ENCODE measurements at regions not wholly inside any gene's neighbourhood (a gene's known extent, or its start where the extent isn't known, plus 50 kb on each side); places are given as distances from the start of the nearest gene placed in this dataset.

GRCh38 chr14:49424436-49425331 is 161.5 kb downstream of the RPS29 start:
- H3K36me3 ChIP-seq (replicated peaks in 1 of 2; ENCODE audit: control insufficient read depth in 1 of 2, insufficient read depth in 2 of 2, low read length in 1 of 2): no peaks in the 10 kb centered on the region
- no peaks in the 10 kb centered on the region for H4K20me1 ChIP-seq (ENCODE audit: insufficient read depth)
- no peak for TF ChIP-seq PBX3 (IDR thresholded peaks at IDR 0.05)
- no peaks in the 10 kb centered on the region for H3K9me2 ChIP-seq
- CTCF ChIA-PET: interaction anchor here (1.4 to 1.5 kb wide), 2 partner anchors 37 to 73 kb away, joined by 4 to 6 read pairs; no protein-coding TSS in a partner anchor
- DNase-seq: no peak
- no peaks in the 10 kb centered on the region for H3K79me2 ChIP-seq (ENCODE audit: insufficient read depth)
- 16% methylated on average over 4 of the region's 4 CpGs for WGBS (ENCODE audit: low lambda C conversion rate)
- no peak overlapping the region for H3K9ac ChIP-seq
- no peak overlapping the region for H3K27ac ChIP-seq (ENCODE audit: low read depth in 2 of 2, low read length in 1 of 2)
- no peaks in the 10 kb centered on the region for H3K27me3 ChIP-seq (ENCODE audit: insufficient read depth)
- H3K4me3 ChIP-seq (ENCODE audit: low read depth in 2 of 2, low read length in 1 of 2): no peak overlapping the region
- H3K4me1 ChIP-seq (ENCODE audit: control insufficient read depth in 1 of 2, insufficient read depth in 2 of 2, low read depth in 1 of 2, low read length in 1 of 2): peaks cover 0 to 2% of the 10 kb centered on the region in 2 experiments; a peak in 1 of 4 replicates
- no peak overlapping the region for H2AFZ ChIP-seq (ENCODE audit: low read depth)
- H3K9me3 ChIP-seq: no peaks in the 10 kb centered on the region
- no peaks in the 10 kb centered on the region for H3F3A ChIP-seq (replicated peaks; ENCODE audit: insufficient read depth)
- POLR2A ChIA-PET: no interaction called here
- no peak overlapping the region for H3K4me2 ChIP-seq

GRCh38 chr14:49420201-49420600 is 166.0 kb downstream of the RPS29 start:
- no peak for TF ChIP-seq JUND (IDR thresholded peaks at IDR 0.05)
- TF ChIP-seq TCF12 (IDR thresholded peaks at IDR 0.05): no peak
- no peak for TF ChIP-seq POLR2AphosphoS5 (IDR thresholded peaks at IDR 0.05; ENCODE audit: low read depth, low read length)
- no peak for TF ChIP-seq SMC3 (IDR thresholded peaks at IDR 0.05; ENCODE audit: low read depth, low read length)
- Histone ChIP-seq H3K27me3 (ENCODE audit: insufficient read depth) (no peaks in the 10 kb centered on the region), H3K79me2 (ENCODE audit: insufficient read depth) (no peaks in the 10 kb centered on the region), H3K9me2 (no peaks in the 10 kb centered on the region), H3K4me1 (ENCODE audit: control insufficient read depth in 1 of 2, insufficient read depth in 2 of 2, low read depth in 1 of 2, low read length in 1 of 2) (no peaks in the 10 kb centered on the region), H3K9me3 (no peaks in the 10 kb centered on the region), H3K4me2 (no peak overlapping the region), H3K9ac (no peak overlapping the region), H3K27ac (ENCODE audit: low read depth in 2 of 2, low read length in 1 of 2) (no peak overlapping the region), H3F3A (replicated peaks; ENCODE audit: insufficient read depth) (no peaks in the 10 kb centered on the region), H4K20me1 (ENCODE audit: insufficient read depth) (no peaks in the 10 kb centered on the region), H3K36me3 (replicated peaks in 1 of 2; ENCODE audit: control insufficient read depth in 1 of 2, insufficient read depth in 2 of 2, low read length in 1 of 2) (no peaks in the 10 kb centered on the region), H3K4me3 (ENCODE audit: low read depth in 2 of 2, low read length in 1 of 2) (no peak overlapping the region), H2AFZ (ENCODE audit: low read depth) (no peak overlapping the region)
- no peak for DNase-seq
- ChIA-PET CTCF (no interaction called here), POLR2A (no interaction called here)
- 39% methylated on average over 3 of the region's 3 CpGs for WGBS (ENCODE audit: low lambda C conversion rate)

- WGBS (ENCODE audit: low lambda C conversion rate): 39% methylated on average over 4 of the region's 4 CpGs
- H3K36me3 ChIP-seq (replicated peaks in 1 of 2; ENCODE audit: control insufficient read depth in 1 of 2, insufficient read depth in 2 of 2, low read length in 1 of 2): no peaks in the 10 kb centered on the region
- CTCF ChIA-PET: interaction anchor here (1.0 to 1.4 kb wide), 2 partner anchors 43 to 79 kb away, joined by 3 read pairs; no protein-coding TSS in a partner anchor
- no peaks in the 10 kb centered on the region for H4K20me1 ChIP-seq (ENCODE audit: insufficient read depth)
- no peaks in the 10 kb centered on the region for H3K9me2 ChIP-seq
- no peaks in the 10 kb centered on the region for H3K79me2 ChIP-seq (ENCODE audit: insufficient read depth)
- H3K9me3 ChIP-seq: no peaks in the 10 kb centered on the region
- TF ChIP-seq TAF1 (IDR thresholded peaks at IDR 0.05; ENCODE audit: borderline replicate concordance, low read depth, low read length) (no peak), RFX5 (IDR thresholded peaks at IDR 0.05; ENCODE audit: low read length) (no peak), RCOR1 (IDR thresholded peaks at IDR 0.05; ENCODE audit: low read length) (no peak), SMC3 (IDR thresholded peaks at IDR 0.05; ENCODE audit: low read depth, low read length) (no peak), USF2 (IDR thresholded peaks at IDR 0.05; ENCODE audit: borderline replicate concordance, low read depth, low read length) (no peak), RXRA (IDR thresholded peaks at IDR 0.05; ENCODE audit: borderline replicate concordance, low read depth) (no peak), EP300 (IDR thresholded peaks at IDR 0.05; ENCODE audit: borderline replicate concordance in 1 of 2, low read depth in 1 of 2, low read length in 1 of 2) (no peak), USF1 (IDR thresholded peaks at IDR 0.05; ENCODE audit: borderline replicate concordance, low read depth) (no peak), GATA2 (CRISPR knock-in tag; IDR thresholded peaks at IDR 0.05) (no peak), IRF3 (IDR thresholded peaks at IDR 0.05; ENCODE audit: low read depth, low read length) (no peak), MXI1 (IDR thresholded peaks at IDR 0.05; ENCODE audit: low read depth, low read length) (no peak)
- DNase-seq: no peak
- no peaks in the 10 kb centered on the region for H3K27me3 ChIP-seq (ENCODE audit: insufficient read depth)
- H3K9ac ChIP-seq: no peak overlapping the region
- no peak overlapping the region for H3K4me2 ChIP-seq
- no peak overlapping the region for H2AFZ ChIP-seq (ENCODE audit: low read depth)
- POLR2A ChIA-PET: no interaction called here
- no peaks in the 10 kb centered on the region for H3F3A ChIP-seq (replicated peaks; ENCODE audit: insufficient read depth)
- no peak overlapping the region for H3K27ac ChIP-seq (ENCODE audit: low read depth in 2 of 2, low read length in 1 of 2)
- no peaks in the 10 kb centered on the region for H3K4me1 ChIP-seq (ENCODE audit: control insufficient read depth in 1 of 2, insufficient read depth in 2 of 2, low read depth in 1 of 2, low read length in 1 of 2)
- H3K4me3 ChIP-seq (ENCODE audit: low read depth in 2 of 2, low read length in 1 of 2): no peak overlapping the region
These were observed 167.4 kb downstream of the RPS29 start for GRCh38 chr14:49418789-49419188.

Measured in SK-N-SH (cell line).